Fibroblast of villous mesenchyme (primary cell): ENCODE measurements at regions not wholly inside any gene's neighbourhood (a gene's known extent, or its start where the extent isn't known, plus 50 kb on each side); places are given as distances from the start of the nearest gene placed in this dataset.

ENCODE experiments used
- DNase-seq: peaks from one replicate; pipeline ENCODE4 v3.0.0-alpha.2; 2010; ENCODE audit warnings: low read depth
- H3K4me3 ChIP-seq: 2 replicates; pipeline ENCODE4 v1.5.1; 2011; ENCODE audit warnings: low read depth, mild to moderate bottlenecking, low read length
- TF ChIP-seq, protein P1 (sequence below): IDR thresholded peaks from 2 replicates; pipeline ENCODE4 v1.5.1; 2012; ENCODE audit warnings: low read depth, mild to moderate bottlenecking, low read length; ENCODE audit not compliant: insufficient read depth

DNA sequence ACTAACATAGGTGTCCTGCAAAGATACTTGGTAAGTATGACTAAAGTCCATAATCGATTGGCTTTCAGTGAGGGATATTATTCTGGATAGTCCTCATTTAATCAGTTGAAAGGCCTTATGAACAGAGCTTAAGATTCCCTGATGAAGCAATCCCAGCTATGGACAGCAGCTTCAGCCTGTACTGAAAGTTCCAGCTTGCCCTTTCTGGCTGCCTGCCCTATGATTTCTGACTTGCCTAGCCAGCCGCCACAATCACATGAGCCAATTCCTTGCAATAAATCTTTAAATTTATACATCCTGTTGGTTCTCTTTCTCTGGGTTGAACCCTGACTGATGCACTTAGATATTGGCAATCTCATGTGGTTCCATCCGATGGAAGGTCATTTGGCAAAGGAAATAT, 759.0 kb upstream of the API5 start:
- DNase-seq = no peak
- TF ChIP-seq, protein P1, sequence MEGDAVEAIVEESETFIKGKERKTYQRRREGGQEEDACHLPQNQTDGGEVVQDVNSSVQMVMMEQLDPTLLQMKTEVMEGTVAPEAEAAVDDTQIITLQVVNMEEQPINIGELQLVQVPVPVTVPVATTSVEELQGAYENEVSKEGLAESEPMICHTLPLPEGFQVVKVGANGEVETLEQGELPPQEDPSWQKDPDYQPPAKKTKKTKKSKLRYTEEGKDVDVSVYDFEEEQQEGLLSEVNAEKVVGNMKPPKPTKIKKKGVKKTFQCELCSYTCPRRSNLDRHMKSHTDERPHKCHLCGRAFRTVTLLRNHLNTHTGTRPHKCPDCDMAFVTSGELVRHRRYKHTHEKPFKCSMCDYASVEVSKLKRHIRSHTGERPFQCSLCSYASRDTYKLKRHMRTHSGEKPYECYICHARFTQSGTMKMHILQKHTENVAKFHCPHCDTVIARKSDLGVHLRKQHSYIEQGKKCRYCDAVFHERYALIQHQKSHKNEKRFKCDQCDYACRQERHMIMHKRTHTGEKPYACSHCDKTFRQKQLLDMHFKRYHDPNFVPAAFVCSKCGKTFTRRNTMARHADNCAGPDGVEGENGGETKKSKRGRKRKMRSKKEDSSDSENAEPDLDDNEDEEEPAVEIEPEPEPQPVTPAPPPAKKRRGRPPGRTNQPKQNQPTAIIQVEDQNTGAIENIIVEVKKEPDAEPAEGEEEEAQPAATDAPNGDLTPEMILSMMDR = no peak

DNA sequence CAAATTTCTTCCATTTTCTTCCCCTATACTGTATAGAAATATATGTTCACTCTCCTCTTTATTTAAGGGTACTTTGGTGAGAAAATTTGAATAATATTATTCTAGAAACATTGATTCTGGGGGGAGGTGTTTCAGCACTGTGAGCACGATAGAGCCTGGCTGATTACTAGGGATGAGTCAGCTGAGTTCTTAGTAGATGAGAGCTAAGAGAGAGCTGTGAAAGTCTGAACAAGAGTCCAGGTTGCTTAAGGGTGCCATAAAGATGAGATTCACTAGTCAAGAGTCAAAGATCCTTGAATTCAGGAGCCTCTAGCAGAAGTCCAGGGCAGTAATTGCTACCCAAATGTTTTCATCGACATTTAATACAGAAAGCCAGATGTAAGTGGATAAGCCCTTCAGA, 756.6 kb upstream of the API5 start:
- TF ChIP-seq, protein P1 = no peak
- no peak overlapping the region for H3K4me3 ChIP-seq
- no peak for DNase-seq

More for the DNA sequence above, 759.0 kb upstream of the API5 start:
- no peak overlapping the region for H3K4me3 ChIP-seq

DNA sequence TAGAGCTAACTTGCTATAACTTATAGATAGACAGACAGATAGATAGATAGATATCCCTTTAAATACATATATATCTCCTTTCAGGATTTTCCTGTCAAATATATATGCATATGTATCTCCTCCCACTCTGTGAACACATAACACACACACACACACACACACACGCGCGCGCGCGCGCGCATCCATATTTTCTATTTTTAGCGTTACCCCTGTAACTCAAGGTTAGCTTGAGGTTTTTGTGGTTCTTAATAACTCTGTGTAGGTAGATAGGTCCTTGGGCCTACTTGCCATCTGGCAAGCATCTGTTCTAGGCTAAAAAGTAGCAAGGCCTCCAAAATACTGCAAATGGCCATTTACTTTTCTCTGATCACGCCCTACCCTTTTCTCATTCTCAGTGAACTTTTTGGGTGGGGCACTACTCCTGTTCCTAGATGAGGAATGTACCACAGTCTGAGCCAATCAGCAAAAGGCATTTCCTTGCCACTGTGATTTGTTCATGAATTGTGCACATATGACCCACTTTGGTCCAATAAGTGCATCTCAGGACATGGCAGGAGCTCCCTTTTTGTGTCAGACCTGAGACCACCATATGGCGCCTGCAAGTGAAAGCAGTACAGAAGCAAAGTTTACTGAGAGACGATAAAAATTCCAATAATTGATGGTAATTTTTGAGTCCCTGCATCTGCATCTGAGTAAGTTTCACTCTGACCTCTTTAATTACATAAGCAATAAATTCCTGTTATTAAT, 740.5 kb upstream of the API5 start:
- no peak overlapping the region for H3K4me3 ChIP-seq
- TF ChIP-seq, protein P1 = no peak
- DNase-seq = no peak

DNA sequence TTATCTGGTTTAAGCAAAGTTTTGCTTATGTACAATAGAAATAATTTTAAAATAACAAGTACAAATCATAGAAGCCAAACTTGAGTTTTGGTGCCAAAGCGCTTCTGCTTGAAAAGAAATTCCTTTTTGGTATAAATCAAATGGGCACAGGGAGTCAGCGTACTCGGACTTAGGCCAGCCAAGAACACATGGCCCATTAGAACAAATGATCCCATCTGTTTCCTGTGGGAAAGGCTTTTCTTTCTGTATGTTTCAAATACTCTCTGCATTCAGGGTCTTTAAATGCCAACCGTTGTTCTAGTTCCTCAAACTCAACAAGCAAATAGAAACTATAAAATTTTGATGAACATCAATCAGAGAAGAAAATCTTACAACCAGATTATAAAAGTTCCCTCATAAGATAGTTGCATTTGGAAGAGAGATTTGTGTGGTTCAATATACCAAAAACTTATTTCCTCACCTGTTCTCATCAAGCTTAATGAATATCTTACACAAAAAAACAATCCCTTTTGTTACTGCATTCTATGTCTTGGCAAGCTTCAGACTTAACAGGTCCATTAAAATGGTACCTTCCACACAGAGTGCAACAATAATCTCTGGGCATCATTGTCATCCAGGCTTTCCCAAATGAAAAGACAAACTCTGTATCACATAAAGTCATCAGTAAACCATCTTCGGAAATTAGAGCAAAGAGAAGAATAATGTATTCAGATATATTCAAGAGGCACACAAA, 739.8 kb upstream of the API5 start:
- TF ChIP-seq, protein P1 = no peak

DNA sequence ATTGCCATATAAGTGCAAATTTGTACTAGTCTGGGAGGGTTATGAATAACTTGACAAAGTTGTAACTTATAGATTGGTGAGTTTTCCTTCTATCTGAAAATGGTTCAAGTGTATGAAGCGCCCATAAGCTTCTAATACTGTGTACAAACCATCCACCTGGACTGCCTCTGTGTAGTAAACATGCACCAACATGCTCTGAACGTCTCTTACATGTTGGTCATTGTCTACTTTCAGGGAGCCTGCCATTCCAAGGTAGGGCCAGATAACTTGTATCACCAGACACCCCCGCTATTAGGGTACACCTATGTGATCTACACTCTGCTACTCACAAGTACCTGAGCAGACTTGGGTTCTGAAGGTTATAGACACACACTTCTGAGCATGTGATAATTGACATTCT, 735.5 kb upstream of the API5 start:
- H3K4me3 ChIP-seq = no peak overlapping the region
- TF ChIP-seq, protein P1 = no peak
- DNase-seq = no peak

More for the DNA sequence above, 739.8 kb upstream of the API5 start:
- H3K4me3 ChIP-seq = no peak overlapping the region
- DNase-seq = no peak

DNA sequence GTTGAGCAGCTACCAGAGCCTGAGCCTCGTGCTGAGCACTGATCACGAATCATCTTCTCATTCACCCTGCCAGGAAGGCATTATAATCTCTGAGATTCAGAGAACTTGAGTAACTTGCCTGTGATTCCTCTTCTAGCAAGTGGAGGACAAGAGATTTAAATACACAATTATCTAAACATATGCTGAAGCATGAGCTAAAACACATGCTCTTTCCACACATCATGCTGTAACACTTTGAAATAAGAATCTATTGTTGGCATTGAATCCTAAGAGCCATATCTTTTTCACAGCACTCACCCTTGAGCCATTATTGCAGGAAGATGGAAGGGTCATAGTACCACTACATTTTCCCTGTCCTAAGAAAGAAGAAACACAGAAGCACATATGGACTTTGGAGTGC, 722.5 kb upstream of the API5 start:
- no peak for DNase-seq
- no peak overlapping the region for H3K4me3 ChIP-seq
- TF ChIP-seq, protein P1 = no peak

DNA sequence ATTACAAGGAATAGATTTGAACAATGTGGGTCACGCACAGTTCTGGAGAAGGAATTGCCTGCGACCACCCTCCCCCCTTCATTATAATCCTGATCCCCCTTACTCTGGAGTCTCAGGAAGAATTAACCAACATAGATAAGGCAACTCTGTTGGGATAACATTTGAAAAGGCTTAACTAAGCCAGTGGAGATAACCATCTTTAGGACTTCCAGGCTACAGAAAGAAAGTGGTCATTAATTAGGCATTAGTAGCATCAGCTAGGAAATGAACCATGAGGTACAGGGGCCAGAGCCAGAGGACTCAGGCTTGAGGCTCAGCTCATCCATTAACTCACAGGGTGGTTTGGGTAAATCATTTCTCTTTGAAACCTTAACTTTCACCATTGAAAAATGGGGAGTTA, 720.0 kb upstream of the API5 start:
- TF ChIP-seq, protein P1 = no peak

More for the DNA sequence above, 720.0 kb upstream of the API5 start:
- no peak for DNase-seq
- H3K4me3 ChIP-seq = no peak overlapping the region
